Renal cortex interstitium (tissue), 11 donors: ENCODE measurements at regions not wholly inside any gene's neighbourhood (a gene's known extent, or its start where the extent isn't known, plus 50 kb on each side); places are given as distances from the start of the nearest gene placed in this dataset.
"Not testable (repeated sequence)": the region's sequence is repeated elsewhere in the genome, so short reads cannot be mapped to it uniquely, and the experiment has no call there.

ENCODE experiments used
- DNase-seq, 11 donors: peaks; one replicate each; pipeline ENCODE4 v3.0.0-alpha.2; 2013; ENCODE audit warnings: low read depth in 9 of 11, low spot score in 4 of 11; ENCODE audit errors: extremely low read depth in 1 of 11

DNA sequence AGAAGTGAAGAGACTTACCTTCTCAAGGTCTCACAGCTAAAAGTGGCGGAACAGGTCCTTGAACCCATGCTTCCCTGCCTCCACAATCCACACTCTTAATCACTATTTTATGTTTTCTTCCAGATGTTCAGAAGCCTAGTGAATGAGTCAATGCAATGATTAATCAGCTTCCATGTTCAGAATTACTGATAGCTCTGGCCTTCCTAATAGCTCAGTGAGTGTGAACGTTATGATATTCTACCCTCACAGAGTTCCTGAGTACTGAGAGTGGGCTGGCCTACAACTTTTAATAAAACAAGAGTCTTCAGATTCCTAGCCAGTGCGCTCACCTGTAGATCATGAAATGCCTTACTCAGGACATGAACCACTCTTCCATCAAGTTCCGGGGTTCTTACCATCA lies 443.0 kb upstream of the ADAMTS9 start:
- DNase-seq = no peak

DNA sequence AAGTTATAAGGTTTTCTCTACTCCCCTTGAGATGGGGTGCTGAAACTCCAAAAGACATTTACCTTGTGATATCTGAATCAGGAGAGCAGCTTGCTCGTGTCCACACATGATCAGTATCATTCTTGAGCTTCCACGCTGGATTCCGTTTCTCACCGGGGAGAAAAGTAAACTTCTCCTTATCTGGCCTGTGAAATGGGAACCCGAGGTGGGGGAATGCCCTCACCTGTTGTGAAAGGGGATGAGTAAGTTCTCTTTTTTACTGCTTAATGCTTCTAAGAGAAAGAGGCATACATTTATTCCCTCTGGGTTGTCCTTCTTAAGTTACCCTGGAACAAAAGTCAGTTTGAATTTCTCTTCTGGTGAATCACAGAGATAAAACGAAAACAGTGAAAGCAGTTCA lies 440.5 kb upstream of the ADAMTS9 start:
- no peak for DNase-seq

DNA sequence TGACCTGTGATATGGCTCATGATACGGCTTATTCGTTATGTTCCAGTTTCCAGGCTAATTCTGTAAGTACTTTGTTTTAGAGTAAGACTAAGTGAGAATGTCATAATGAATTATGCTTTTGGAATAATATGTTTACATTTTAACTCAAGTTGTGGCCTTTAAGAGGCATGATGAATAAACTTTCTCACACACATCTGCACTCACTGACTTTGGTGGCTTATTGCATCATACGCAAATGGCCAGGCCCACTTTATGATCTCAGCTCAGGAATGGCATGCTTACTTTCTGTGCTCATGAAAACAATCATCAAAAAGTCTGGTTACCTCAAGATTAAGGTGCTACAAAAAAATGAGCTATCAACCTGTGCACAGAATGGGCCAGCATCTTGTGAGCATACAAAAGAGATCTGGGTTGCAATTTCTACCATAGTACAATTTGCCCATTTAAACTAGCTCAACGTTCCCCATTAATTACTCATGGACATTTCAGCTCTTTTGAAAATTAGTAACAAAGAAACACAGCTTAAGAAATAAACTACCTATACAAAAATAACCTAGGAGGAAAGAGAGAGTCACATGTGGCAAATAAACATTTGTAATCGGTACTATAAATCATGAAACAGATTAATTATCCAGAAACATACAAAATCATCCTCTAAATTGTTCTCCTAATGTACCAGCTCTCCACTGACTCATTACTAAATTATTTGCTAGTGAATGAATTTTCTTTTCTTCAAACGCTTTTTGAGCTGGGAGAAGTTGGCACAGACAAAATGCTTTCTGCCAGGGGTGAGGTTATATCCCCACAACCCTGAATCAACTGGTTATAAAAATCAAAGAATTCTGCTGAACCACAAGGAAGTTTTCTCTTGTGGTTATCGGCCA lies 439.0 kb upstream of the ADAMTS9 start:
- DNase-seq = no peak

DNA sequence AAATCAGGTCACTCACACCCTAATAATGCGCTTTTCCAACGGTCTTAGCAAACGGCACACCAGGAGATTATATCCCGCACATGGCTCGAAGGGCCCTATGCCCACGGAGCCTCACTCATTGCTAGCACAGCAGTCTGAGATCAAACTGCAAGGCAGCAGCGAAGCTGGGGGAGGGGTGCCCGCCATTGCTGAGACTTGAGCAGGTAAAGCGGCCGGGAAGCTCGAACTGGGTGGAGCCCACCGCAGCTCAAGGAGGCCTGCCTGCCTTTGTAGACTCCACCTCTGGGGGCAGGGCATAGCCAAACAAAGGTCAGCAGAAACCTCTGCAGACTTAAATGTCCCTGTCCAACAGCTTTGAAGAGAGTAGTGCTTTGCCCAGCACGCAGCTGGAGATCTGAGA lies 432.4 kb upstream of the ADAMTS9 start:
- not testable (repeated sequence) for DNase-seq

DNA sequence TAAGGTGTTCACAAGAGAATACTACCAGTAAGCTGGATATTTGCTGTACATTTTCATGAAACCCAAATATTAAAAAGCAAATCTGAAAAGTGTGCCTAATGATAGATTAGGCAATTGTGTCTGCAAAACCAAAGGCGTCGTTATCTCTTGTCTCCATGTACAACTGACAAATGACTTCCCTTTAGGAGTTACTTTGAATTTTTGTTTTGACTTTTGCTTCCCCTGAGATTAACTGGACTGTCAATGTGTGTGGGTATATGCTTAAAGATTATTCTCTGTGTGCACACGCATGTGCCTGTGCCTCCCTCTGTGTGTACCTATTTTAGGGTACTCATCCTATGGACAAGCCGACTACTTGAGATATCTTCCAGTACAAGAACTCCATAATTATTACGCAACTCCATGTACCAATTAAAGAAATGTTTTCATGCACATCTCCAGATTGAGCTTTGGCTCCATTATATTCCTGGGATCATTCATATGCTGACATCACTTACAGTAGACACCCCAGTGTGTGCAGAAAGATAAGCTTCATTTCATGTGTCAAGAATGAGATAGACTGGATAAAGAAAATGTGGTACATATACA lies 431.2 kb upstream of the ADAMTS9 start:
- no peak for DNase-seq

DNA sequence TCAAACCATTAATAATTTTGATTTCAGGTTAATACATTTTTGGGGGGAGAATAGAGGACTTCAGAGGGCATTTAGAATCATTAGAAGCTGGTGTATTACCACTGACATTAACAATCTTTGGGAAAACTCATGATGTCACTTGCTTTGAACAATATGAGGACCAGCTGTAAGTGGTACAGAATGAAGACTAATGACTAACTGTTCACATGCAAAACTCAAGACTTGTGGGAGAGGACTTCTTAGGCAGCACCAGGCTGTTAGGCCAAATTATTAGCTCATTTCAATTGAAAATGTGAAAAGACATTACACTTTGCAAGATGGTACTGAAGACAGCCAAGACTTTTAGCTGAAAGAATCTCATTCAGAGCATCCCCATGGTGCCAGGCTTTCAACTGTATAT lies 426.2 kb upstream of the ADAMTS9 start:
- DNase-seq = no peak

DNA sequence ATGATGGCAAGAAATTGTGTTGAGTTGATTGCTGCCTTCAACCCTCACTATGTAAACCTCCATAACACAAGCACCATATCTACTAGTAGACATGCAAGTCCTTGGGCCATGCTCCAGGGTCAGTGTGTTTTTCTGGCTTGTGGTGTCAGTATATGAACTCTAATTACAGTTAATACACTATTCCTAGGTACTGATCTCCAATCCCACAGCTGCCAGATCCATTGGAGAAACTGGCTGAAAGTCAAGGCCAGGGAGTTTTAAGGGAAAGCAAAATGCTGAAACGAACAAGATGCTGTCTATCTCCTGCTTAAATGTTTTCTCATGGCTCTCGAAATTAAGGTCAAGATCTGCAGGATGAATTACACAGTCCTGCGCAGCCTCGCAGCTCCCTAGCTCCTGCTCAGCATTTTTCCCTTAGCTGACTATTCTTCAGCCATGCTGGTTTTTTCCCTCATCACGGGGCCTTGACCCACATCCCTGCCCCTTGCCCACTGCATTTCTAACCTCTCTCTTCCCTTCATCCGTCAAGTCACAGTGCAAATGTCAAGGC lies 425.0 kb upstream of the ADAMTS9 start:
- DNase-seq = no peak

DNA sequence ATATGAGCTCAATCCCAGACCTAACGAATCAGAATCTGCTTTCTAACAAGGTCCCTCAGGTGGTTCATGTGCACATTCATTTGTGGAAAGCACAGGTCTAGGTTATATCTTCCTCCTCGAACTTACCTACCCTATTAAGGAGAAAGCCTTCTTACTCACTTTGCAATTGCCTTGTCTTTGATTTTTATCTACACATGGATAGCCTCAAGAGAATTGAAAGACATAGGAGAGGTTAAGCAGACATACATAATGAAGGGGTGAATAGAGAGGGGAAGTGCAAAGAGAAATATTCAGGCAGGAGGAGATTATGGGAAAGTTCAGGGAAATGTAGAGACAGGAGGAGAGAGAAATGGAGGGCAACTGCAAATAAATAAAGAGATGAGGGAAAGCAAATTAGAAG lies 422.9 kb upstream of the ADAMTS9 start:
- no peak for DNase-seq

DNA sequence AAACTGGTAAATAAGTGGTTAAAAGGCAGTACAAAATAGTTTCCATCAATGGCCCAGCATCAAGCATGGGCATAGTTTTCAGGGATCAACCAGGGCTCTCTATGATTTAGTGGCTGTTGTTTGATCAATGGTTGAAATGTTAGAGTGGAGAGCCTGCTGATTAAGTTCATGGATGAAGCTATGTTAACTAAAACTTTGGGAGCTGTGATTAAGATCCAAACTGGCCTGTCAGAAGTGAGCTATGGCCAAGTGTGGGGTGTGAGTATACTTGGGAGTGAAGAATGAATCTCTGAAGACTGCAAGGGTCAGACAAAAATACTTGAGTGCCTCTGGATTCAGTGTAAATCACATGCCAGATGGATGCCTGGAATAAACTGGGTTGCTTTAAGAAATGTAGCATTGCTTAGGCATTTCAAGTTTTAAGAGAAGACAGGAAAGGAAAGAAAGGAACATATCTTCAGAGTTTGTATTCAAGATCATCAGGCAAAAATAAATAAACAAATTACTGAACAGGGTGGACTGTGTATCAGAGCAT lies 422.2 kb upstream of the ADAMTS9 start:
- DNase-seq = no peak

DNA sequence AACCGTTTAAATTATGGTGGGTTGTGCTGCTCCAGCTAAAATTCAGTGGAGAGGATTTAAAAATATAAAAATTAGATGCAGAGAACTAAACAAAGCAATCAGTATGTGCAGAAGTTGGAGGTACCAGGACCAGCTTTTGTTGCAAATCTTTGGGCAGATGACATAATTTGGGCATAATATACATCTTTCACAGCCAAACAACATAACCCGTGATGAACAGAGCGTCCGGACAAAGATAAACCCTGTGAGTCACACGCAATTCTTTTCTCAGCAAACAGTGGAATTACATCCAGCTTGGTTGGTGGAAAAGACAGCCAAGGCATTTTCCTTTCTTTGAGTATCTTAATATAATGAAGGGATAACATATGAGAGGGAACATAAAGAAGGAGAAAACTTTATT lies 419.4 kb upstream of the ADAMTS9 start:
- no peak for DNase-seq

DNA sequence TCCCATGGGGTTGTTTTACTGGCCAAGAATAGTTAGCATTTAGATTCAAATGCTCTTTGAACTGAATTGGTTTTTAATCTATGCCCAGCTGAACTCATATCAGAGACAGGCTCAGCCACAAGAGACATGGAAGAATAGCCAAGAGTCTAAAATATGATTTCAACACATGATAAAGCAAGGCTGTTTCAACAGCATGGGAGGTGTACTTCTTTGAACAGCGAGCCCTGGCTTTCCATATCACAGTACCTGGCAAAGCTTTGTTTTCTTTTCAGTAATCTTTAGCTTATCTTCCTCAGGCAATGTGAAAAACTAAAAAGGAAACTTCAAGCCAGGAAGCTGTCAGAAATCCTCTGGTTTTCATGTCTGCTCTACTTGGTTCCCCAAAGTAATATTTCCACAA lies 413.6 kb upstream of the ADAMTS9 start:
- DNase-seq = no peak

DNA sequence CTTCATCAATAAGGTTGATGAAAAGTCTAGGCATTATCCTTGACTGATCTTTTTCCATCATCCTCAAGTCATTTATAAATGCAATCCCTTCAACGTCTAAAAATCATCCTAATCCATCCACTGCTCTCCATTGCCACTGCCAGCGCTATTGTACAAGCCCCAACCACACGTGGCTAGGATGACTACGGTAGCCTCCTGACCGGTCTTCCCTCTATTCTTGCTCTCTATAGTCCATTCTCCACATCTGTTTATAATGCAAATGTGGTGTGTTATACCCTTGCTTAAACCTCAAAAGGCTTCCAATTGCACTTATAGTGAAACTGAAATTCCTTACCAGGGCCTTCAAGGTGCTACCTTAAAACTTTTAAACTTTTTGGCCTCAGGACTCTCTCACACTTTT lies 410.6 kb upstream of the ADAMTS9 start:
- DNase-seq = no peak

DNA sequence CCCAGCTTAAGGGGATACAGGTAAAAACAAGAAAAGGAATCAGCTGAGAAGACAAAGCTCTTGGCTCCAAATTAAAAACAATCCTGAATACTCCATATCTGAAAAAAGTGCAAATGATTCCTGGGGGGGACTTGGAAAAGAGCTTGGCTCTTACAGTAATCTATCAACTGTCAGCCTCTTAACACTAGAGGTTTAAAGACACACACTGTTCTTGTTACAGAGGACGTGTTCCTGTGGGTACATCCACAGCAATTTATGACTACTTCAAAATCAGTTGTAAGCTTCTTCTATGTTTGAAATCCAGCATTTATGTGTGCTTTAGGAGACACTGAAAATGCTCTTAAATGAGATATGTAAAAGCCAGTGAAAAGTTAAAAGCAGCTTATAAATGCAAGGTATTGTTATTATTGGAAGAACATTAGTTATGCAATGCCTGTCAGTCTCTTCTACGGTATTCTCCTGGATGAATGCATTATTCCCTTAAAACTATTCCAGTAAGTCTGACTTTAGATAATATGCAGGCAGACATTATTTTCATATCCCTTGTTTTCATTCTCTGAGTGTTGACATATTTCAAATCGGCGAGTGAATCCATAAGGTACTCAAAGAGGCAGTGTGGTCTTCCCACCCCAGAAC lies 408.4 kb upstream of the ADAMTS9 start:
- no peak for DNase-seq

DNA sequence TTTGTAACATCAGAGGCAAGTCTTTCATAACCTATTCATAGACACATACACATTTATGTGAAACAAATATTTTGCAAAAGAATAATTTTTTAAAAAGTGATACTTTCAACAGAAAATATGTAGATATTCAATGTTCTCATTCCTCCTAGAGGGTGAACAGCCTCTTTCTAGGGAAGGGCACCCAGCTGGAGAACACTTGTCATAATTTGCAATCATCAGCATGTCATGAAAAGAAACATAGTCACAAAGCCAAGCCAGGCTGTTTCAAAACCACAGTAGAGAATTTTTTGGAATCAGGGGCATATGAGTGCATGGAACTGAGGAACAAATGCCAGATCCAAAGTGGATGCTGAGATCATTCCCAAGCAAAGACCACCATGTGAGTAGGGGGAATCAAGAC lies 406.9 kb upstream of the ADAMTS9 start:
- no peak for DNase-seq

DNA sequence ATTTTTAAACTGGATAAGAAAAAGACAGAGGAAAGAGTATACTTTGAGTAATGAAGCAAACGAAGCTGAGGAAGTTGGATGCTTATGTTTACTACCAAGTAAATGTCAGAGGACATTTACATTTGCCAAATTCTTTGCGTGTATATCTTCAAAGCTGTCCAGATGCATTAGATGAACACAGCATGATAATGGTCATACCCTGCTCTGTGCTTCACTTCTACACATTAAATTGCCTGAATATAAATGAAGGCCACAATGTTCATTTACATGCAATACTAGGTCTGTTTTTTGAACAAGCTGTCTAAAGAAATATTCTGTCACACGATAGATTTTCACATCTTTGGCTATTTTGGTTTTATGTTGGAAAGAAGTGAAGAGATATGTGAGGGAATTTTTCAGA lies 405.8 kb upstream of the ADAMTS9 start:
- DNase-seq = no peak

DNA sequence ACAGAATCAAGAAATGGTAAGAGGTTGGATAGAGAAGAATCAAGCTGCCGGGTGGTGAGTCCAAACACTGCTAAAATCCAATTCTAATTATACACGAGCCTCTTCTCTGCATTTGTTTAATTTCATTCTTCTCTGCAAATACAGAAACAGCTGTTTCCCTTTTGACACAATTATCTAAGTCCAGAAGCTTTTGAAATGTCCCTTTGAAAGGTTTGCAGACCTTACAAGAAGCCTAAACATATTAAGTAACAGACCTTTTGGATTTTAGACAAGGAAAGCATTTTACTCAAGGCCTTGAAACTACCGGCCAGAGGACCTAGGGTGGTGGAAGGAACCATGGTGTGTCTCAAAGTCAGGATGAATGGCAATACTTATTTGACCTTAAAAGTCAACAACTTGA lies 403.8 kb upstream of the ADAMTS9 start:
- DNase-seq = no peak

DNA sequence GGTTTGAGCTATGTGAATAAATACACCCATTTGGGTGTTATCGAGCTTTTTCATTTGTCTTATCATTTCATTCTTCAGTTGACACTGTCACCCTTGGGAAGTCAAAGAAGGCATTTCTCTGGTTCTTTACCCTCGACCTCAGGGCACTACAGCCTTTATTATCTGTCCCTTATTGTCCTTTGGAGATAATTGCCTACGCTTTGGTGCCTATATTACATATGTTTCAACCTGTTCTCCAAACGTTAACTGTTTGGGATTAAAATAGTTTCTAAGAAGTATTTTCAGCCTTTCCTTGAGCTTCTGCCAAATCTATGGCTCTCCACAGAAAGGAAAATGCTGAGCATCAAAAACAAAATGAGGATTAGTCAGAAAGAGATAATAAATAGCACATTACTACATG lies 395.4 kb upstream of the ADAMTS9 start:
- no peak for DNase-seq

DNA sequence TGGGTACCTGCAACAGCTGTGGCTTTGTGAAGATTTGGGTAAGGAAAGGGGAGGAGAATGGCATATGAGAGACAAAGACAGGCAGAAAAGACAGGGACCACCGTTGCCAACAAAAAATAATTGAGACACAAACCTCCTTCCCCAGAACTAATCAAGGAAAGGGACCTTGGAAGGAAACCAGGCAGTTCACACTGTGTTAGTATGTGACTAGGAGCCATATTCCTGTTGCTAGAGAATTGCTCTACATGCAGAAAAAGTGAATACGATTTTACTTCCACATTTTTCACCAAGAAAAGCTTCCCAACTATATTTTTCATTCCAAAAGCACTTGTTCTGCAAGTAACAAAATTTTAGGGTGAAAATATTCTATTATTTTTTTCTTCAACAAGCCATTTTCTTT lies 393.7 kb upstream of the ADAMTS9 start:
- DNase-seq = no peak

DNA sequence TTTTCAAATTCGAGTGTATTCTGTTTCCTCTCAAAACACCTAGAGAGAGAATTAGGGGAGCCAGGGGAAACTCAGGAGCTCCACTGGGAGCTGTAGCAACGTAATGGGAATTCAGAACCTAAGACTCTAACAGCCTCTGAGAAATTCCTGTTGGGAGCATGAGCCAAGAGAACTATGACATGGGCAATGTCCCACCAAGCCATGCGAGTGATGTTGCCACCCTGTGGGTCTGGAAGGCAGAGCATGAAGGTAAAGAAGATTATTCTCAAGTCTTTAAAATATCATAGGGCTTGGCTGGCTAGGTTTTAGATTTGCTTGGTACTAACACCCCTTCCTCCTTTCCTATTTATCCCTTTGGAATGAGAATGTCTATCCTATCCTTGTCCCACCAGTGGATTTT lies 392.6 kb upstream of the ADAMTS9 start:
- no peak for DNase-seq

DNA sequence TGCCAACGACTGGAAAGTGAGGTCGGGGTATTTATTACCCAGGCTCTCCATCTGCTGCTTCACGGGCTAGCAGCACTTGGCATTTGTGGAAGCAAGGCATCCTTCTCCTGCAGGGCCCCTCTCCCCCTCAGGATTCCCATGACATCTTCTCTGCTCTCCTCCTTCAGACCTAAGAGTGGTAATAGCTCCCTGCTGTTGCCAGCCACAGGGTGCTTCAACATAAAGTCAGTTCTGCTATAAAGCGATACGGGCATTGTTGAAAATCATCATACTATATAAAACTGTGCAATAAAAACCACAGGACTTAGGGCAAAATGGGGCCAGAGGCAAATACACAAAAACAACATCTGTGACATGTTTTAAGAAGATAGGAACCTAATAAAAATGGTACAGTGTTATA lies 391.8 kb upstream of the ADAMTS9 start:
- DNase-seq = no peak
